PC-3 (cell line): ENCODE measurements at regions not wholly inside any gene's neighbourhood (a gene's known extent, or its start where the extent isn't known, plus 50 kb on each side); places are given as distances from the start of the nearest gene placed in this dataset.
"Not testable (repeated sequence)": the region's sequence is repeated elsewhere in the genome, so short reads cannot be mapped to it uniquely, and the experiment has no call there.

Source experiments
- ATAC-seq: fragments of 200-7000 bp; cut with Tn5 transposase; 2 replicates; pipeline ENCODE4 v1.9.1; 2020; ENCODE audit warnings: mild to moderate bottlenecking, moderate library complexity
- BruUV-seq: library from RNA; stranded (reverse); fragments of 400-500 nt; replicated peaks from 2 replicates; lab custom pipeline; 2021; lab: Mats Ljungman, UMichigan
- CTCF ChIA-PET: fragments of 300-600 bp; sonication (Branson Sonifier 250); formaldehyde crosslinking; loops from one replicate; lab custom pipeline; 2022; ENCODE audit warnings: antibody characterized with exemption; lab: Charles Lee
- POLR2A ChIA-PET: fragments of 300-600 bp; sonication (Branson Sonifier 250); formaldehyde crosslinking; loops from one replicate; lab custom pipeline; 2022; ENCODE audit warnings: antibody characterized with exemption; ENCODE audit not compliant: unreplicated experiment; lab: Charles Lee
- DNase-seq: peaks from one replicate; pipeline ENCODE4 v3.0.0-alpha.2; 2015
- H2AFZ ChIP-seq: fragments of 300-600 bp; sonication (generic); 2 replicates; pipeline ENCODE4 v1.6.0; 2016; ENCODE audit warnings: antibody characterized with exemption, low read length
- H3F3A ChIP-seq: fragments of 300-600 bp; sonication (generic); one replicate; pipeline ENCODE4 v1.6.0; 2017; ENCODE audit warnings: antibody characterized with exemption, low read length, control low read depth, mild to moderate bottlenecking; ENCODE audit not compliant: unreplicated experiment
- H3K27ac ChIP-seq: fragments of 300-600 bp; sonication (generic); 2 replicates; pipeline ENCODE4 v1.5.1; 2016; ENCODE audit warnings: mild to moderate bottlenecking, low read length
- H3K27me3 ChIP-seq: fragments of 300-600 bp; sonication (generic); 2 replicates; pipeline ENCODE4 v1.6.1; 2016; ENCODE audit warnings: low read length, mixed read lengths
- H3K36me3 ChIP-seq: fragments of 300-600 bp; sonication (generic); 2 replicates; pipeline ENCODE4 v1.6.1; 2016; ENCODE audit warnings: low read depth, mixed run types, low read length, mixed read lengths
- H3K4me1 ChIP-seq: fragments of 300-600 bp; sonication (generic); 2 replicates; pipeline ENCODE4 v1.5.1; 2016; ENCODE audit warnings: low read length; ENCODE audit not compliant: insufficient read depth
- H3K4me2 ChIP-seq: fragments of 300-600 bp; sonication (generic); 2 replicates; pipeline ENCODE4 v1.6.0; 2016; ENCODE audit warnings: low read length
- H3K4me3 ChIP-seq: fragments of 300-600 bp; sonication (generic); 2 replicates; pipeline ENCODE4 v1.5.1; 2016; ENCODE audit warnings: mild to moderate bottlenecking, low read length, mixed read lengths
- H3K79me2 ChIP-seq: fragments of 300-600 bp; sonication (generic); 2 replicates; pipeline ENCODE4 v1.6.1; 2017; ENCODE audit warnings: low read length, mixed read lengths
- H3K9ac ChIP-seq: fragments of 300-600 bp; sonication (generic); 2 replicates; pipeline ENCODE4 v1.6.0; 2016; ENCODE audit warnings: mild to moderate bottlenecking, low read length
- H3K9me2 ChIP-seq: fragments of 300-600 bp; sonication (generic); replicated peaks from 2 replicates; pipeline ENCODE4 v1.6.1; 2016; ENCODE audit warnings: mixed run types, low read length, mixed read lengths
- H3K9me3 ChIP-seq: fragments of 300-600 bp; sonication (generic); 2 replicates; pipeline ENCODE4 v1.6.1; 2016; ENCODE audit warnings: low read length, mixed read lengths
- H4K20me1 ChIP-seq: fragments of 300-600 bp; sonication (generic); 2 replicates; pipeline ENCODE4 v1.6.1; 2016; ENCODE audit warnings: low read length, mixed read lengths
- EZH2 ChIP-seq: fragments of 300-600 bp; sonication (generic); IDR thresholded peaks from one replicate; pipeline ENCODE4 v1.6.1; 2017; ENCODE audit warnings: antibody characterized with exemption, mild to moderate bottlenecking, low read length; ENCODE audit not compliant: unreplicated experiment
- EZH2phosphoT487 ChIP-seq: fragments of 300-600 bp; sonication (generic); IDR thresholded peaks from 2 replicates; pipeline ENCODE4 v1.6.1; 2018; ENCODE audit warnings: mild to moderate bottlenecking, antibody characterized with exemption, low read length, borderline replicate concordance
- intact Hi-C: fragments of 100-400 bp; cut with micrococcal nuclease; formaldehyde crosslinking; loops from 2 replicates; pipeline ENCODE4 v1.9.0; 2023
- TF ChIP-seq, protein P1 (sequence below): fragments of 300-600 bp; sonication (generic); conservative IDR thresholded peaks from 2 replicates; pipeline ENCODE4 v1.5.1; 2017; ENCODE audit warnings: antibody characterized with exemption, low read depth, mild to moderate bottlenecking, low read length

DNA sequence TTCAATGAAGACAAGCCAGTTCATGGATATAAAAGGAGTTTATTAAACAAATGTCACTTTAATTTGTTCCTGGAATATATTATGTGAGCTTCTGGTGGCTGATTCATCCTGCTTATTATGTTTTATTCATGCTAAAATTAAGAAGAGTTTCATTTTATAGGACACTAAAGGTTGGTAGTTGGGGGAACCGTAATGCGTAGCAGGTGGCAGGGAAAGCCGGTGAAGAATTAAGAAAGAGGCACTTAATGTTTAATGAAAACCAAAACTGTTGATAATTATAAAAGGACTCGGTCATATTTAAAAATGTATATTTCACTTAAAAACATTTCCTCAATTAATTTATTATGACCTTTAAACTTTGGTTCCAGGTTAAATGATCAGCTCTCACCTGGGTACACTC, 94.3 kb downstream of the XKR3 start:
- BruUV-seq, H4K20me1 ChIP-seq, H3F3A ChIP-seq, intact Hi-C loops, ATAC-seq, H3K9me3 ChIP-seq, H3K4me3 ChIP-seq, H3K27me3 ChIP-seq, CTCF ChIA-PET, POLR2A ChIA-PET, H3K36me3 ChIP-seq, H3K4me1 ChIP-seq, H3K9me2 ChIP-seq, H2AFZ ChIP-seq, DNase-seq, H3K27ac ChIP-seq, H3K9ac ChIP-seq, H3K79me2 ChIP-seq, H3K4me2 ChIP-seq: not testable (repeated sequence)

- not testable (repeated sequence) for BruUV-seq
Observed at GRCh38 chr22:16727491-16727890, 97.7 kb downstream of the XKR3 start.

GRCh38 chr22:16723241-16723640, 102.0 kb downstream of the XKR3 start:
- DNase-seq, H3K27me3 ChIP-seq, POLR2A ChIA-PET, H3K9me2 ChIP-seq, H3K36me3 ChIP-seq, H3F3A ChIP-seq, H3K9me3 ChIP-seq, CTCF ChIA-PET, H3K9ac ChIP-seq, H3K4me3 ChIP-seq, H4K20me1 ChIP-seq, ATAC-seq, H3K79me2 ChIP-seq, H3K4me1 ChIP-seq, H3K27ac ChIP-seq, H3K4me2 ChIP-seq, intact Hi-C loops, H2AFZ ChIP-seq, BruUV-seq: not testable (repeated sequence)

More at GRCh38 chr22:16727491-16727890, 97.7 kb downstream of the XKR3 start:
- H3K27ac ChIP-seq, intact Hi-C loops, H4K20me1 ChIP-seq, ATAC-seq, H3K27me3 ChIP-seq, H3K79me2 ChIP-seq, POLR2A ChIA-PET, H3K9me3 ChIP-seq, H3K9me2 ChIP-seq, H3K4me1 ChIP-seq, H3K4me2 ChIP-seq, DNase-seq, H3F3A ChIP-seq, H2AFZ ChIP-seq, H3K4me3 ChIP-seq, H3K9ac ChIP-seq, H3K36me3 ChIP-seq, CTCF ChIA-PET: not testable (repeated sequence)

DNA sequence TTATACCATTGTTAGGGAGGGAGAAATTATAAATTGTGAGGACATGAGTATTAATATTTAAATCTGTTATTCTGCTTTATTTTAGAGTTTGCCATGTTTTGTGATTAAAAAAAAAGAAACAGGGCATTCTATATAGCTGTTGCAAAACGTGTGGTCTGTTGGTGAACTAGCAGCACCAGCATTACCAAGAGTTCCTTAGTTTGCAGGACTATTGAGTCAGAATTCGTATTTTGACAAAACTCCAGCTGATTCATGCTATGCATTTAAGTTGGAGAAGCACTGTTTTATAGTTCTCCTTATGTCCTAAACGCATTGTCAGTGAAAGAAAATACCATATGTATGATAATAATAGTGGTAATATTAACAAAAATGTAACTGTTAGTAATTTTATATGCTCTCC, 102.6 kb downstream of the XKR3 start:
- H3K4me3 ChIP-seq, H2AFZ ChIP-seq, BruUV-seq, H3K36me3 ChIP-seq, intact Hi-C loops, H3K4me2 ChIP-seq, H3K4me1 ChIP-seq, POLR2A ChIA-PET, H3K27ac ChIP-seq, H3K9me2 ChIP-seq, H3K27me3 ChIP-seq, ATAC-seq, CTCF ChIA-PET, H3K79me2 ChIP-seq, H3K9ac ChIP-seq, H4K20me1 ChIP-seq, H3K9me3 ChIP-seq, H3F3A ChIP-seq: not testable (repeated sequence)
- DNase-seq = peak; percentile 22

GRCh38 chr22:16721961-16722360, 103.2 kb downstream of the XKR3 start:
- POLR2A ChIA-PET = no interaction called here
- Histone ChIP-seq H3F3A (no peaks in the 10 kb centered on the region), H3K9me3 (no peaks in the 10 kb centered on the region), H3K79me2 (no peaks in the 10 kb centered on the region), H4K20me1 (no peaks in the 10 kb centered on the region), H3K4me1 (no peaks in the 10 kb centered on the region), H3K36me3 (no peaks in the 10 kb centered on the region), H3K27me3 (no peaks in the 10 kb centered on the region), H3K9ac (no peak overlapping the region), H3K4me2 (no peak overlapping the region), H3K9me2 (no peaks in the 10 kb centered on the region), H2AFZ (no peak overlapping the region), H3K27ac (no peak overlapping the region), H3K4me3 (no peak overlapping the region)
- intact Hi-C loops = no loop called here
- CTCF ChIA-PET = no interaction called here
- TF ChIP-seq, protein P1, sequence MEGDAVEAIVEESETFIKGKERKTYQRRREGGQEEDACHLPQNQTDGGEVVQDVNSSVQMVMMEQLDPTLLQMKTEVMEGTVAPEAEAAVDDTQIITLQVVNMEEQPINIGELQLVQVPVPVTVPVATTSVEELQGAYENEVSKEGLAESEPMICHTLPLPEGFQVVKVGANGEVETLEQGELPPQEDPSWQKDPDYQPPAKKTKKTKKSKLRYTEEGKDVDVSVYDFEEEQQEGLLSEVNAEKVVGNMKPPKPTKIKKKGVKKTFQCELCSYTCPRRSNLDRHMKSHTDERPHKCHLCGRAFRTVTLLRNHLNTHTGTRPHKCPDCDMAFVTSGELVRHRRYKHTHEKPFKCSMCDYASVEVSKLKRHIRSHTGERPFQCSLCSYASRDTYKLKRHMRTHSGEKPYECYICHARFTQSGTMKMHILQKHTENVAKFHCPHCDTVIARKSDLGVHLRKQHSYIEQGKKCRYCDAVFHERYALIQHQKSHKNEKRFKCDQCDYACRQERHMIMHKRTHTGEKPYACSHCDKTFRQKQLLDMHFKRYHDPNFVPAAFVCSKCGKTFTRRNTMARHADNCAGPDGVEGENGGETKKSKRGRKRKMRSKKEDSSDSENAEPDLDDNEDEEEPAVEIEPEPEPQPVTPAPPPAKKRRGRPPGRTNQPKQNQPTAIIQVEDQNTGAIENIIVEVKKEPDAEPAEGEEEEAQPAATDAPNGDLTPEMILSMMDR = no peak
- no peak for TF ChIP-seq EZH2phosphoT487
- TF ChIP-seq EZH2 = no peak
- no TSS peak for BruUV-seq
- ATAC-seq = no peak
- no peak for DNase-seq
